OCI-LY7 (cell line): ENCODE measurements at regions not wholly inside any gene's neighbourhood (a gene's known extent, or its start where the extent isn't known, plus 50 kb on each side); places are given as distances from the start of the nearest gene placed in this dataset.
"Not testable (repeated sequence)": the region's sequence is repeated elsewhere in the genome, so short reads cannot be mapped to it uniquely, and the experiment has no call there.

Source experiments
- EZH2phosphoT487 ChIP-seq: fragments of 200-600 bp; sonication (generic); IDR thresholded peaks from 2 replicates; pipeline ENCODE4 v1.6.1; 2018; ENCODE audit warnings: low read depth, borderline replicate concordance, mild to moderate bottlenecking, mixed run types, antibody characterized with exemption, low read length, moderate library complexity, mixed read lengths
- TF ChIP-seq, protein P1 (sequence below): fragments of 200-600 bp; sonication (generic); conservative IDR thresholded peaks from 2 replicates; pipeline ENCODE4 v1.5.1; 2014; ENCODE audit warnings: mild to moderate bottlenecking, antibody characterized with exemption, low read length, moderate library complexity, mixed read lengths

DNA sequence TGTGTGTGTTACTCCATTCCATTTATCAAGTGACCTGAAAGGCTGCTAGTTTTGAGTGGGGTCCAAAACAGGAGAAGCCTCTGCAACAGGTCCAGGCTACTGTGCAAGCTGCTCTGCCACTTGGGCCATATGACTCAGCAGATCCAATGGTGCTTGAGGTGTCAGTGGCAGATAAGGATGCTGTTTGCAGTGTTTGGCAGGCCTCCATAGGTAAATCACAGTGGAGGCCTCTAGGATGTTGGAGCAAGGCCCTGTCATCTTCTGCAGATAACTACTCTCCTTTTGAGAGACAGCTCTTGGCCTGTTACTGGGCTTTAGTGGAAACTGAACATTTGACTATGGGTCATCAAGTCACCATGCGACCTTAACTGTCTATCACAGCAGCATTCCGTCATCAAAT is 52.3 kb upstream of the SMARCAD1 start:
- TF ChIP-seq, protein P1, sequence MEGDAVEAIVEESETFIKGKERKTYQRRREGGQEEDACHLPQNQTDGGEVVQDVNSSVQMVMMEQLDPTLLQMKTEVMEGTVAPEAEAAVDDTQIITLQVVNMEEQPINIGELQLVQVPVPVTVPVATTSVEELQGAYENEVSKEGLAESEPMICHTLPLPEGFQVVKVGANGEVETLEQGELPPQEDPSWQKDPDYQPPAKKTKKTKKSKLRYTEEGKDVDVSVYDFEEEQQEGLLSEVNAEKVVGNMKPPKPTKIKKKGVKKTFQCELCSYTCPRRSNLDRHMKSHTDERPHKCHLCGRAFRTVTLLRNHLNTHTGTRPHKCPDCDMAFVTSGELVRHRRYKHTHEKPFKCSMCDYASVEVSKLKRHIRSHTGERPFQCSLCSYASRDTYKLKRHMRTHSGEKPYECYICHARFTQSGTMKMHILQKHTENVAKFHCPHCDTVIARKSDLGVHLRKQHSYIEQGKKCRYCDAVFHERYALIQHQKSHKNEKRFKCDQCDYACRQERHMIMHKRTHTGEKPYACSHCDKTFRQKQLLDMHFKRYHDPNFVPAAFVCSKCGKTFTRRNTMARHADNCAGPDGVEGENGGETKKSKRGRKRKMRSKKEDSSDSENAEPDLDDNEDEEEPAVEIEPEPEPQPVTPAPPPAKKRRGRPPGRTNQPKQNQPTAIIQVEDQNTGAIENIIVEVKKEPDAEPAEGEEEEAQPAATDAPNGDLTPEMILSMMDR, result not testable (repeated sequence)
- TF ChIP-seq EZH2phosphoT487, result not testable (repeated sequence)
